NOMO-1 (cell line): ENCODE measurements at regions not wholly inside any gene's neighbourhood (a gene's known extent, or its start where the extent isn't known, plus 50 kb on each side); places are given as distances from the start of the nearest gene placed in this dataset.

Experiments
- DNase-seq, 2 experiments: peaks; one replicate each; lab custom pipeline; 2025; ENCODE audit not compliant: unreplicated experiment in 2 of 2; lab: John Stamatoyannopoulos, UW

- DNase-seq = no peak
These were observed 49.7 kb downstream of the KLF12 start for GRCh38 chr13:74084375-74084935.

DNA sequence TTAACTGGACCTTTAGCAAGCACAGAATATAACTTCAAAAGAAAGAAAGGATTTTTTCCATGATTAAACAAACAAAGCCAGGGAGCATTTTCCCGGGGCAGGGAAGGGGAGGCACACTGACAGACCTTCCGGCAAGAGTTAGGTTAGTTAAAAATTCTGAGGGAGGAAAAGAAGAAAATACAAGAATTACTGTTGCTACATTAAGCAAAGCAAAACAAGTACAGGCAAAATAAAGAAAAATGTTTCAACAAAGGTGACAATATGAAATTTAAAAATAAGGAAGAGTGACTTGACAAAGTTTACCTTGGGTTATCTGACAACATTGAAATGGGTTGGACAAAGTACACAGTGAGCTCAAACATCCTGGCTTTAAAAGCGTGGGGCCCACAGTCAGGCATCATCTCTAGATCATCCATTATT, 51.5 kb downstream of the KLF12 start:
- no peak for DNase-seq

GRCh38 chr13:74080762-74081161, 53.4 kb downstream of the KLF12 start:
- DNase-seq = no peak

DNA sequence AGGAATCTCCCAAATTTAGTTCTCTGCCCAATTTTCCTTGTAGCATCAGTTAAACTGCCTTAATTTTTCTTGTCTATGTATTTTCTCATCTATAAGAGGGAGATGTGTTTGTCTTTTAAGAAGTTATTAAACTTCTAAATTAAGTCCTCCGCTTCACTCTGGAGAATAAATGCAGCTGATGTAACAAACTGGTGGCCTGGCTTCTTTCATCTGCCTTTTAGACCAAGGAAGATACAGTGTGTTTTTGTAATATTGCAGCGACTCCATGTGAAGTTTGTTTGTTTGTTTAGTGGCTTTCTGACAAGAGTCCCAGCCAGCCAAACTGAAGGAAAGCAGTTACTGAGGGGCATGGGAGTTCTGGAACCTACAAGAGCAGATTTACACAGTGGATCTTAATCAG, 56.4 kb downstream of the KLF12 start:
- no peak for DNase-seq

- DNase-seq = no peak
These were observed 56.8 kb downstream of the KLF12 start for GRCh38 chr13:74077375-74077774.

DNA sequence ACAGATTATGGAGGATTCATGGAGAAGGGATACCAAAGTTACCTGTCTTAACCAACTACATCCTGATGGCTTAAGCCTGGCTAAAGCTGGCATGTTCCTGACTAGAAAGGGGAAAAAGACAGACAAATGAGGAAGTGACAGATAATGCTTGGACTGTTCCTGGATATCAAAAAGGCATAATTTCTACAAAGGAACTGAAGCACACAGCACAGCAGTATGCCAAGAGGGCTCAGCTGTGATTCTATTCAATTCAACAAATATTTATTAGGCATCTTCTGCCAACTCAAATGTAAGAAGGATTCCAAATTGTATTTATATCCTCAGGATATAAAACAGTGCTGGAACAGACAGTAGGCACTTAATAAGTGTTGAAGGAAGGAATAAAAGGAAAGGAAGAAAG, 59.5 kb downstream of the KLF12 start:
- DNase-seq = no peak

DNA sequence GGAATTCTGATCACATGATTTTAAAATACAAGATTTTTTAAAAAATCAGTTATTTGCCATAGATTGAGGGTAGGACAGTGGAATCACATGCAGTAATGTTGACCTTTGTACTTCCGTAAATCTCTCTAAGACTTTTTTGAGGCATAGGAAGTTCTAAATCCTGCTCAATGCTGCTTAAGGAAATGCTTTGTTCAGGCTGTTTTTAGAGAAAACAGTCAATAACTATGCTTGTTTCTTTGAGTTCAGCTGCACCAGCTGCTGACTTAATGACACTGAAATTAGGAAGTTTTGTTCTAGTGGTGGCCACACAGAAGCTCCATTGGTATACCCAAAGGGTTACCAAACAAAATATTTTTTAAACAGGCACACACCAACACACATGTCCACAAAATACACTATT, 60.9 kb downstream of the KLF12 start:
- no peak for DNase-seq

DNA sequence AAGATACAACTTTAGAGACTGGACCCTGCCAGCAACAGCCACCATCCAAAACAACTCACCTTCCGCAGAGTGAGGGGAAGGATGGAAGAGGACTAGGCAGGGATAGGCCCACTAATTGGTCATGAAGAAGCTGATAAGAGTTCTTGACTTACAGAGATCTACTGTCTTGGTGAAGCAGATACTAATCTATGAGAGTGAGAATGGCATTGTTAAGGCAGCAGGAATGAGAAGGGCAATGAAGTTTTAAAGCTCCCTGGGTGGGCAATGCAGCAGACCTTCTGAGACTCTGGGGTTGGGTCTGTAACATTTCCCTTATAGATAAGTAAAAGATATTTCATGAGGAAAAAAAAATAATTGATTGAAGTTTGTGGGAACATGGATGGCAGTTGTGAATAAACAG, 63.7 kb downstream of the KLF12 start:
- DNase-seq = no peak

DNA sequence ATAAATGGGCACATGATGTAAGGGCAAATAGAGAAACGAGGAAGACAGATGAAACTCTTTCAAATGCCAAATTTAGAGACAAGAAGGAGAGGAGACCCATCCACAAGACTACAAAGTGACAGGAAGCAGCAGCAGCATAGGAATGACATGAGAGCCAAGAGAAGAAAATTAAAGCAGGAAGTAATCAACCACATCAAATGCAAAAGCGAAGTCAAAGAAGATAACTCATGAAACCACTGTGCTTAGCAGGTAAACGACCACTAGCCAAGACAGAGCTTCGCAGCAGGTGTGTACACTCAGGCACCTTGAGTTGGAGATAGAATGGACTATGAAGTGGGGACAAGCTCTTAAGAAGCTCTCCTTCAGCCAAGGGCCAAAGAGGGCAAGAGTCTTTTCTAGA, 64.1 kb downstream of the KLF12 start:
- no peak for DNase-seq

DNA sequence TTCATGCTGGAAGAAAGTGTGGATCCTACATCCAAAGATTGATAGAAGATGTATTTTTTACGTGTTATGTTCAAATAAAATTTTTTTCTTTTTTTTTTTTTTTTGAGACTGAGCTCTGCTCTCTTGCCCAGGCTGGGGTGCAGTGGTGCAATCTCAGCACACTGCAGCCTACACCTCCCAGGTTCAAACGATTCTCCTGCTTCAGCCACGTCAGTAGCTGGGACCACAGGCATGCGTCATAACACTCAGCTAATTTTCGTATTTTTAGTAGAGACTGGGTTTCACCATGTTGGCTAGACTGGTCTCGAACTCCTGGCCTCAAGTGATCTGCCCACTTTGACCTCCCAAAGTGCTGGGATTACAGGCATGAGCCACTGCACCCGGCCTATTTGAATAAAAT, 65.7 kb downstream of the KLF12 start:
- DNase-seq = no peak

GRCh38 chr13:74067818-74068217, 66.4 kb downstream of the KLF12 start:
- no peak for DNase-seq

- DNase-seq = no peak
These were observed 67.3 kb downstream of the KLF12 start for GRCh38 chr13:74066937-74067336.

DNA sequence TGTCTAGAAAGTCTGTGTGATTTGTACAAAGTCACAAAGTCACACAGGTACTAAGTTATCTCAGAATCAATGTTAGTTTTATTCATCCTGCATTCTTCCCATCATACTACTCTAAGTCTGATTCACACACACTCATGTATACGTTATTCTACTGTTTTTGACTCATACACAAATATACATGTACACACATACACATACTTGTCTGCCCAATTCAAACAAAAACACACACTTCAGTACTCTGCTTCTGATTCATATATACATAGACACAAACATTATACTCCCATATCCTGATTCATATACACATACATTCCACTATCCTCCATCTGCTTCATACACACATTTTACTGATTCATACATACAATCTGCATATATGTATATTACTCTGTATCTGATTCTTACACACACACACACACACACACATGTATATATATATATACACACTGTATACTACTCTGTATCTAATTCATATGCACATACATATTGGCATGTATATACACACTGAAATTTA, 69.3 kb downstream of the KLF12 start:
- DNase-seq = no peak

GRCh38 chr13:74063533-74064100, 70.6 kb downstream of the KLF12 start:
- no peak for DNase-seq

- no peak for DNase-seq
These were observed 71.3 kb downstream of the KLF12 start for GRCh38 chr13:74062933-74063332.

- DNase-seq = no peak
These were observed 72.1 kb downstream of the KLF12 start for GRCh38 chr13:74061926-74062595.

GRCh38 chr13:74056801-74057542, 77.2 kb downstream of the KLF12 start:
- DNase-seq = no peak

DNA sequence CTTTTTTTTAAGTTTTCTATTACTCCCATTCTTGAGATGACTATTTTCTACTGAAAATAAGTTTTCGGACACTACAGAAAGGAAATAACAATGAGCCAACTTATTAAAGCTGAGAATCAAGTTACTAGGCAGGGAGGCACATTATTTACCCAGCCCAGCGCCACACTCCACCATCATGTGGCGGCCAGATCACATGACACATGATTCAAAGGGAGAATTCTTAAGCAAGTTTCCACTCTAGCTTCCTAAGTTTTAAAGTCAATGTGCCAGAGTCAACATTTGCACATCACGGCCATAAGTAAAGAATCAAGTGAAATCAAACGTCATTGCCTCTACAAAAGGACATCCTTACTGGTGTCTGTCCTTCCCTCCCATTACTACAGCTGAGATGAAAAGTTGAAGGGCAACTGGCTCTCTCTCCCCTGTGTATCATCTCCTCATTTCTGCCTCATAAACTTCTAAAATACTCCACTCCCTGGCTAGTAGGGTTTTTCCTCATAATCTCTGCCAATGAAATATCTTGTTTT, 81.7 kb downstream of the KLF12 start:
- DNase-seq = no peak

GRCh38 chr13:74048756-74049155, 85.4 kb downstream of the KLF12 start:
- no peak for DNase-seq

DNA sequence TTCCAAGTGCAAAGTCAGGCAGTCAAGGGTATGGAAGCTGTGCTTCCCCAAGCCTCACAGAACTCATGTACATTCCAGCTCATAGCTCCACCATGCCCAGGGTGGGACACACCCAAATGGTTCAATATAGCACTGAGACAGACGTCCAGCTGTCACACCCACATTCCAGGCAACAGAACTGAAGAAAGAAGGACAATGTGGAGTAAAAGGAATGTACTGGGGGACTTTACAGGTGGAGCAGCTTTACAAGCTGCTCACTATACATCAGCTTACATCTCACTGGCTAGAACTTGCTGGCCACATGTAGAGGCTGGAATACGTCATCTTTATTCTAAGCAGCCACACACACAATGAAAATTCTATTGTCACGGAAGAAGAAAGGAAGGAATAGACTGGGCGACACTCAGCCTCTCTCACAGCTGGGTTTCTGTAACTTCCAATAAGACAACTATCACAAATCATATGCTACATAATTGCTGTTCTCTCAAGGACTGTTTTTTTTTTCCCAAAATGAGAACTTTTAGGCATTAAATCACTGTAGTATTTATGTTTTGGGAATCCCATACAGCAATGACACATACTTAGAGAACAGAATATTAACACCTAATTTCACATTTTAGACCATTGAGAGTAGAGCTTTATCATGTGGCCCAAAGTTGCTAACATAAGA, 86.1 kb downstream of the KLF12 start:
- DNase-seq = no peak

- no peak for DNase-seq
These were observed 87.8 kb downstream of the KLF12 start for GRCh38 chr13:74046431-74046830.
